OCI-LY7 (cell line): ENCODE measurements at regions not wholly inside any gene's neighbourhood (a gene's known extent, or its start where the extent isn't known, plus 50 kb on each side); places are given as distances from the start of the nearest gene placed in this dataset.

ENCODE experiments used
- BruUV-seq: library from RNA; stranded (reverse); fragments of 400-500 nt; replicated peaks from 2 replicates; lab custom pipeline; 2021; lab: Mats Ljungman, UMichigan
- CTCF ChIA-PET: fragments of 300-600 bp; sonication (Branson Sonifier 250); formaldehyde crosslinking; loops from one replicate; lab custom pipeline; 2022; ENCODE audit warnings: antibody characterized with exemption; ENCODE audit not compliant: unreplicated experiment; lab: Charles Lee
- POLR2A ChIA-PET: fragments of 300-600 bp; sonication (Branson Sonifier 250); formaldehyde crosslinking; loops from one replicate; lab custom pipeline; 2022; ENCODE audit warnings: antibody characterized with exemption; lab: Charles Lee
- DNase-seq: peaks from one replicate; pipeline ENCODE4 v3.0.0-alpha.2; 2015; ENCODE audit warnings: low spot score
- H2AFZ ChIP-seq: fragments of 200-600 bp; sonication (generic), shearing (Covaris generic); 2 replicates; pipeline ENCODE4 v1.6.1; 2014; ENCODE audit warnings: mild to moderate bottlenecking, antibody characterized with exemption, low read length, moderate library complexity
- H3K27ac ChIP-seq: fragments of 200-600 bp; sonication (generic); 2 replicates; pipeline ENCODE4 v1.5.1; 2014; ENCODE audit warnings: mixed run types, low read depth, mild to moderate bottlenecking, moderate library complexity, low read length, inconsistent platforms; ENCODE audit not compliant: poor library complexity, severe bottlenecking
- H3K36me3 ChIP-seq: fragments of 200-600 bp; sonication (generic); 2 replicates; pipeline ENCODE4 v1.6.1; 2014; ENCODE audit warnings: mild to moderate bottlenecking, antibody characterized with exemption, low read length, moderate library complexity, mixed read lengths; ENCODE audit not compliant: insufficient read depth
- H3K4me1 ChIP-seq: fragments of 200-600 bp; sonication (generic); 2 replicates; pipeline ENCODE4 v1.5.1; 2014; ENCODE audit warnings: mild to moderate bottlenecking, low read length; ENCODE audit not compliant: insufficient read depth, poor library complexity, severe bottlenecking
- H3K4me2 ChIP-seq: fragments of 200-600 bp; sonication (generic); 2 replicates; pipeline ENCODE4 v1.6.1; 2014; ENCODE audit warnings: mild to moderate bottlenecking, low read length
- H3K4me3 ChIP-seq: fragments of 200-600 bp; sonication (generic); 2 replicates; pipeline ENCODE4 v1.5.1; 2014; ENCODE audit warnings: mild to moderate bottlenecking, low read depth, low read length; ENCODE audit not compliant: poor library complexity, severe bottlenecking
- H3K79me2 ChIP-seq: fragments of 200-600 bp; sonication (generic); 2 replicates; pipeline ENCODE4 v1.6.1; 2016; ENCODE audit warnings: low read depth, mild to moderate bottlenecking, low read length, moderate library complexity, mixed read lengths; ENCODE audit not compliant: insufficient read depth
- H3K9me2 ChIP-seq: fragments of 200-600 bp; sonication (generic); 2 replicates; pipeline ENCODE4 v1.6.1; 2016; ENCODE audit warnings: mild to moderate bottlenecking, low read length, mixed read lengths; ENCODE audit not compliant: insufficient read depth
- H3K9me3 ChIP-seq: fragments of 200-600 bp; sonication (generic); 2 replicates; pipeline ENCODE4 v1.6.1; 2014; ENCODE audit warnings: mild to moderate bottlenecking, mixed run types, low read length, mixed read lengths
- H4K20me1 ChIP-seq: fragments of 200-600 bp; sonication (generic); 2 replicates; pipeline ENCODE4 v1.6.1; 2014; ENCODE audit warnings: mild to moderate bottlenecking, antibody characterized with exemption, low read length, moderate library complexity, mixed read lengths; ENCODE audit not compliant: insufficient read depth
- CTCF ChIP-seq: fragments of 200-600 bp; sonication (generic); conservative IDR thresholded peaks from 2 replicates; pipeline ENCODE4 v1.5.1; 2014; ENCODE audit warnings: mild to moderate bottlenecking, antibody characterized with exemption, low read length, moderate library complexity, mixed read lengths
- EZH2phosphoT487 ChIP-seq: fragments of 200-600 bp; sonication (generic); IDR thresholded peaks from 2 replicates; pipeline ENCODE4 v1.6.1; 2018; ENCODE audit warnings: low read depth, borderline replicate concordance, mild to moderate bottlenecking, mixed run types, antibody characterized with exemption, low read length, moderate library complexity, mixed read lengths
- intact Hi-C: fragments of 100-400 bp; cut with micrococcal nuclease; formaldehyde crosslinking; loops from one replicate; pipeline ENCODE4 v1.10.0; 2022; ENCODE audit not compliant: unreplicated experiment

GRCh38 chr12:88273875-88274274, 131.8 kb downstream of the TMTC3 start:
- no peak overlapping the region for H3K4me3 ChIP-seq
- no peaks in the 10 kb centered on the region for H3K9me3 ChIP-seq
- no peaks in the 10 kb centered on the region for H4K20me1 ChIP-seq
- no peak for DNase-seq
- H3K9me2 ChIP-seq = no peaks in the 10 kb centered on the region
- no peaks in the 10 kb centered on the region for H3K36me3 ChIP-seq
- H2AFZ ChIP-seq = no peak overlapping the region
- no peaks in the 10 kb centered on the region for H3K4me1 ChIP-seq
- no peak overlapping the region for H3K27ac ChIP-seq
- TF ChIP-seq EZH2phosphoT487 (no peak), CTCF (no peak)
- no TSS peak for BruUV-seq
- no peaks in the 10 kb centered on the region for H3K79me2 ChIP-seq
- intact Hi-C loops = no loop called here
- POLR2A ChIA-PET = interaction anchor here (0.7 kb wide), 2 partner anchors 15 to 48 kb away, joined by 3 read pairs; no protein-coding TSS in a partner anchor
- H3K4me2 ChIP-seq = no peak overlapping the region
- CTCF ChIA-PET = no interaction called here

GRCh38 chr12:88291498-88292131, 149.5 kb downstream of the TMTC3 start:
- CTCF ChIA-PET = no interaction called here
- H3K4me2 ChIP-seq = no peak overlapping the region
- no peaks in the 10 kb centered on the region for H3K9me2 ChIP-seq

More at GRCh38 chr12:88291498-88292131, 149.5 kb downstream of the TMTC3 start:
- Histone ChIP-seq H3K27ac (no peak overlapping the region), H3K79me2 (no peaks in the 10 kb centered on the region), H2AFZ (no peak overlapping the region), H3K4me1 (no peaks in the 10 kb centered on the region), H4K20me1 (no peaks in the 10 kb centered on the region), H3K36me3 (no peaks in the 10 kb centered on the region), H3K9me3 (no peaks in the 10 kb centered on the region), H3K4me3 (no peak overlapping the region)
- intact Hi-C loops = no loop called here
- DNase-seq = no peak
- POLR2A ChIA-PET = no interaction called here
- no TSS peak for BruUV-seq
- TF ChIP-seq CTCF (no peak), EZH2phosphoT487 (no peak)
